ENCODE measurements at regions not wholly inside any gene's neighbourhood (a gene's known extent, or its start where the extent isn't known, plus 50 kb on each side); places are given as distances from the start of the nearest gene placed in this dataset.

- H3F3A ChIP-seq (ENCODE audit: control insufficient read depth, insufficient read depth), result no peaks in the 10 kb centered on the region
- H3K27ac ChIP-seq (ENCODE audit: low read depth, low read length), result no peak overlapping the region
- H3K27me3 ChIP-seq (ENCODE audit: control insufficient read depth, low read length), result no peaks in the 10 kb centered on the region
- H3K9me2 ChIP-seq (replicated peaks; ENCODE audit: control insufficient read depth, low read length), result no peaks in the 10 kb centered on the region; the same call in 1 of the 2 replicates
- no peaks in the 10 kb centered on the region for H4K20me1 ChIP-seq (ENCODE audit: control insufficient read depth, insufficient read depth, low read depth, low read length)
- no peaks in the 10 kb centered on the region for H3K9me3 ChIP-seq (ENCODE audit: control insufficient read depth, insufficient read depth, low read length)
- no peaks in the 10 kb centered on the region for H3K36me3 ChIP-seq (ENCODE audit: control insufficient read depth, low read length)
- no peak overlapping the region for H3K4me2 ChIP-seq (ENCODE audit: low read length)
- H3K79me2 ChIP-seq (ENCODE audit: control insufficient read depth, low read length), result no peaks in the 10 kb centered on the region
- H3K4me3 ChIP-seq (ENCODE audit: low read length), result no peak overlapping the region
- H3K4me1 ChIP-seq (ENCODE audit: control insufficient read depth, low read length), result no peaks in the 10 kb centered on the region
- no peak for TF ChIP-seq EZH2phosphoT487 (IDR thresholded peaks at IDR 0.05; ENCODE audit: borderline replicate concordance, low read length)
- TF ChIP-seq, protein P1, sequence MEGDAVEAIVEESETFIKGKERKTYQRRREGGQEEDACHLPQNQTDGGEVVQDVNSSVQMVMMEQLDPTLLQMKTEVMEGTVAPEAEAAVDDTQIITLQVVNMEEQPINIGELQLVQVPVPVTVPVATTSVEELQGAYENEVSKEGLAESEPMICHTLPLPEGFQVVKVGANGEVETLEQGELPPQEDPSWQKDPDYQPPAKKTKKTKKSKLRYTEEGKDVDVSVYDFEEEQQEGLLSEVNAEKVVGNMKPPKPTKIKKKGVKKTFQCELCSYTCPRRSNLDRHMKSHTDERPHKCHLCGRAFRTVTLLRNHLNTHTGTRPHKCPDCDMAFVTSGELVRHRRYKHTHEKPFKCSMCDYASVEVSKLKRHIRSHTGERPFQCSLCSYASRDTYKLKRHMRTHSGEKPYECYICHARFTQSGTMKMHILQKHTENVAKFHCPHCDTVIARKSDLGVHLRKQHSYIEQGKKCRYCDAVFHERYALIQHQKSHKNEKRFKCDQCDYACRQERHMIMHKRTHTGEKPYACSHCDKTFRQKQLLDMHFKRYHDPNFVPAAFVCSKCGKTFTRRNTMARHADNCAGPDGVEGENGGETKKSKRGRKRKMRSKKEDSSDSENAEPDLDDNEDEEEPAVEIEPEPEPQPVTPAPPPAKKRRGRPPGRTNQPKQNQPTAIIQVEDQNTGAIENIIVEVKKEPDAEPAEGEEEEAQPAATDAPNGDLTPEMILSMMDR (IDR thresholded peaks at IDR 0.05; ENCODE audit: low read depth, low read length, poor library complexity, severe bottlenecking), result no peak
Observed at GRCh38 chr12:19970116-19970515, 398.2 kb upstream of the PDE3A start.

- Histone ChIP-seq H3K27ac (ENCODE audit: low read depth, low read length) (no peak overlapping the region), H4K20me1 (ENCODE audit: control insufficient read depth, insufficient read depth, low read depth, low read length) (no peaks in the 10 kb centered on the region)
- TF ChIP-seq EZH2phosphoT487 (IDR thresholded peaks at IDR 0.05; ENCODE audit: borderline replicate concordance, low read length), result no peak
- TF ChIP-seq, protein P1 (IDR thresholded peaks at IDR 0.05; ENCODE audit: low read depth, low read length, poor library complexity, severe bottlenecking), result no peak
Observed at GRCh38 chr12:19970821-19971220, 397.5 kb upstream of the PDE3A start.

GRCh38 chr12:19971361-19972280 lies 396.7 kb upstream of the PDE3A start:
- no peaks in the 10 kb centered on the region; the same call in 1 of the 2 replicates for H3K9me2 ChIP-seq (replicated peaks; ENCODE audit: control insufficient read depth, low read length)

More at GRCh38 chr12:19970821-19971220, 397.5 kb upstream of the PDE3A start:
- H3F3A ChIP-seq (ENCODE audit: control insufficient read depth, insufficient read depth), result no peaks in the 10 kb centered on the region
- no peaks in the 10 kb centered on the region for H3K27me3 ChIP-seq (ENCODE audit: control insufficient read depth, low read length)
- H3K4me2 ChIP-seq (ENCODE audit: low read length), result no peak overlapping the region
- H3K4me3 ChIP-seq (ENCODE audit: low read length), result no peak overlapping the region
- H3K9me3 ChIP-seq (ENCODE audit: control insufficient read depth, insufficient read depth, low read length), result no peaks in the 10 kb centered on the region
- H3K36me3 ChIP-seq (ENCODE audit: control insufficient read depth, low read length), result no peaks in the 10 kb centered on the region
- H3K79me2 ChIP-seq (ENCODE audit: control insufficient read depth, low read length), result no peaks in the 10 kb centered on the region
- no peaks in the 10 kb centered on the region; the same call in 1 of the 2 replicates for H3K9me2 ChIP-seq (replicated peaks; ENCODE audit: control insufficient read depth, low read length)
- no peaks in the 10 kb centered on the region for H3K4me1 ChIP-seq (ENCODE audit: control insufficient read depth, low read length)

More at GRCh38 chr12:19971361-19972280, 396.7 kb upstream of the PDE3A start:
- Histone ChIP-seq H3K79me2 (ENCODE audit: control insufficient read depth, low read length) (no peaks in the 10 kb centered on the region), H3K4me2 (ENCODE audit: low read length) (no peak overlapping the region), H4K20me1 (ENCODE audit: control insufficient read depth, insufficient read depth, low read depth, low read length) (no peaks in the 10 kb centered on the region), H3K27me3 (ENCODE audit: control insufficient read depth, low read length) (no peaks in the 10 kb centered on the region), H3K36me3 (ENCODE audit: control insufficient read depth, low read length) (no peaks in the 10 kb centered on the region), H3K4me3 (ENCODE audit: low read length) (no peak overlapping the region), H3K4me1 (ENCODE audit: control insufficient read depth, low read length) (no peaks in the 10 kb centered on the region), H3F3A (ENCODE audit: control insufficient read depth, insufficient read depth) (no peaks in the 10 kb centered on the region), H3K9me3 (ENCODE audit: control insufficient read depth, insufficient read depth, low read length) (no peaks in the 10 kb centered on the region), H3K27ac (ENCODE audit: low read depth, low read length) (no peak overlapping the region)
- TF ChIP-seq, protein P1 (IDR thresholded peaks at IDR 0.05; ENCODE audit: low read depth, low read length, poor library complexity, severe bottlenecking), result no peak
- TF ChIP-seq EZH2phosphoT487 (IDR thresholded peaks at IDR 0.05; ENCODE audit: borderline replicate concordance, low read length), result no peak
